ENCODE measurements at regions not wholly inside any gene's neighbourhood (a gene's known extent, or its start where the extent isn't known, plus 50 kb on each side); places are given as distances from the start of the nearest gene placed in this dataset.

GRCh38 chr6:169034516-169035167 lies 219.0 kb downstream of the THBS2 start:
- ATAC-seq (ENCODE audit: poor library complexity) (no peak), DNase-seq (no peak)
- intact Hi-C loops (cut with DNase I): no loop called here

- intact Hi-C loops (cut with DNase I): no loop called here
- no peak for DNase-seq
- no peak for ATAC-seq (ENCODE audit: poor library complexity)
Observed at GRCh38 chr6:169029861-169030260, 223.8 kb downstream of the THBS2 start.

GRCh38 chr6:169028343-169028742 lies 225.3 kb downstream of the THBS2 start:
- no peak for ATAC-seq (ENCODE audit: poor library complexity)
- intact Hi-C loops (cut with DNase I): no loop called here
- no peak for DNase-seq

- intact Hi-C loops (cut with DNase I): no loop called here
- ATAC-seq (ENCODE audit: poor library complexity) (no peak), DNase-seq (no peak)
Observed at GRCh38 chr6:169026175-169026574, 227.5 kb downstream of the THBS2 start.

GRCh38 chr6:169024047-169024660 lies 229.5 kb downstream of the THBS2 start:
- no peak for DNase-seq
- intact Hi-C loops (cut with DNase I): no loop called here
- ATAC-seq (ENCODE audit: poor library complexity): no peak

GRCh38 chr6:169023161-169023874 lies 230.3 kb downstream of the THBS2 start:
- DNase-seq (no peak), ATAC-seq (ENCODE audit: poor library complexity) (no peak)
- intact Hi-C loops (cut with DNase I): no loop called here

GRCh38 chr6:169022079-169022478 lies 231.6 kb downstream of the THBS2 start:
- intact Hi-C loops (cut with DNase I): no loop called here
- ATAC-seq (ENCODE audit: poor library complexity) (no peak), DNase-seq (no peak)

- intact Hi-C loops (cut with DNase I): no loop called here
- no peak for DNase-seq
- ATAC-seq (ENCODE audit: poor library complexity): no peak
Observed at GRCh38 chr6:169020821-169021220, 232.8 kb downstream of the THBS2 start.

GRCh38 chr6:169019727-169020491 lies 233.7 kb downstream of the THBS2 start:
- no peak for DNase-seq
- intact Hi-C loops (cut with DNase I): no loop called here
- peak; percentile 39 for ATAC-seq (ENCODE audit: poor library complexity)

GRCh38 chr6:169019111-169019510 lies 234.5 kb downstream of the THBS2 start:
- ATAC-seq (ENCODE audit: poor library complexity): no peak
- DNase-seq: no peak
- intact Hi-C loops (cut with DNase I): no loop called here

GRCh38 chr6:169016758-169017157 lies 236.9 kb downstream of the THBS2 start:
- intact Hi-C loops (cut with DNase I): no loop called here
- ATAC-seq (ENCODE audit: poor library complexity): no peak
- DNase-seq: no peak

GRCh38 chr6:169014211-169015197 lies 239.1 kb downstream of the THBS2 start:
- ATAC-seq (ENCODE audit: poor library complexity) (no peak), DNase-seq (no peak)
- intact Hi-C loops (cut with DNase I): no loop called here

GRCh38 chr6:169009628-169010027 lies 244.0 kb downstream of the THBS2 start:
- intact Hi-C loops (cut with DNase I): no loop called here
- DNase-seq: no peak
- ATAC-seq (ENCODE audit: poor library complexity): no peak

- intact Hi-C loops (cut with DNase I): no loop called here
- no peak for ATAC-seq (ENCODE audit: poor library complexity)
- no peak for DNase-seq
Observed at GRCh38 chr6:169008641-169009257, 244.9 kb downstream of the THBS2 start.

- intact Hi-C loops (cut with DNase I): no loop called here
- ATAC-seq (ENCODE audit: poor library complexity) (no peak), DNase-seq (no peak)
Observed at GRCh38 chr6:169005166-169005565, 248.5 kb downstream of the THBS2 start.

GRCh38 chr6:169000022-169000421 lies 253.6 kb downstream of the THBS2 start:
- DNase-seq: no peak
- ATAC-seq (ENCODE audit: poor library complexity): no peak
- intact Hi-C loops (cut with DNase I): no loop called here

- intact Hi-C loops (cut with DNase I): no loop called here
Observed at GRCh38 chr6:168999392-168999791, 254.3 kb downstream of the THBS2 start.

GRCh38 chr6:168996356-168996625 lies 257.4 kb downstream of the THBS2 start:
- ATAC-seq (ENCODE audit: poor library complexity): no peak

More at GRCh38 chr6:168999392-168999791, 254.3 kb downstream of the THBS2 start:
- ATAC-seq (ENCODE audit: poor library complexity) (no peak), DNase-seq (no peak)

More at GRCh38 chr6:168996356-168996625, 257.4 kb downstream of the THBS2 start:
- no peak for DNase-seq
- intact Hi-C loops (cut with DNase I): no loop called here
